ENCODE measurements at regions not wholly inside any gene's neighbourhood (a gene's known extent, or its start where the extent isn't known, plus 50 kb on each side); places are given as distances from the start of the nearest gene placed in this dataset.

DNA sequence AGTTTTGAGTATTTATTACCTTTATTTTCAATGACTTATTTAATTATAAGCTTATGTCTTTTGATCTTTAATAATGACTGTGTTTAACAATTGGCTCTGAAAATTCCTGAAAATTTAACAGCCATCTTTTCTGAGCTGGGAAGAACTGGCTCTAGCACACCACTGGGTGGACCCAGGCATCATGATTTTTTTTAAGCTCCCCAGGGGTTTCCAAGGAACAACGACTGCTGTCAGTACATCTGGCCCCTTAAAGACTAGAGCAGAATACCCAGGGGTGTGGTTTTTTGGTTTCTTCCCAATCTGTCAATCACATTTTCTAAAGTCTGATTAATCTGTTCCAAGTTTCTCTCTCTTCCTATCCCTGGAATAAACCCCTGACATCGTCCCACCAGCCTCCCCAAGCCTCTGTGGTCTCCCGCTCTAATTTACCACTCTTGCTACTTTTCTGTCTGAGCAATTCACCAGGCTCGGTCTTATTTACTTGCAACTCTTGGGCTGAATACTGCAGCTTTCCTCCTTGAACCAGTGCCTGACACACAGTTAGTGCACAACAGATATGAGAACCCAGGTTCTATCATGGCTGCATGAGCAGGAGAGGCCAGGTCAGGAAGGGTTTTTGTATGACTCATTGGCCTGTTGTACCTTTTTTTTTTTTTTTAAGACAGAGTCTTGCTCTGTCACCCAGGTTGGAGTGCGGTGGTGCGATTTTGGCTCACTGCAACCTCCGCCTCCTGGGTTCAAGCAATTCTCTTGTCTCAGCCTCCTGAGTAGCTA is 321.9 kb downstream of the ZSWIM6 start:
- peak; percentile 17 for DNase-seq

DNA sequence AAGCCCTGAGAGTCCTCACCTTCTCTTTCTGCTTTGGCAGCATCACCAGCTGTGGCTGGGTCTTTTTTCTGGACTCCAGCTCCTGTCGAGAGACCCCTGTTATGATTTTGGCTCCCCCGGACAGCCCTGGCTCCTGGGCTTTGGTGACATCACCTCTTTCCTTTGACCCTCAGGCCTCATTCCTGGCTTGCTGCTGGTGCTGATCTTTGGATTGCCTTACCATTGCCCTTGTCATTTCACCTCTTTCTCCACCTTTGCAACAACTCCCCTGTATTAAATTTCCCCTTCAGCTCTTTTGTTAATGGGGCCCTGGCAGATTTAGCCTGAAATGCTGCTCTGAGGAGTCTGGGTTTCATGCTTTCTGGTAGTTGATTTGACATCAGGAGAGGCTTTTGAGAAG is 322.8 kb downstream of the ZSWIM6 start:
- DNase-seq, result no peak

DNA sequence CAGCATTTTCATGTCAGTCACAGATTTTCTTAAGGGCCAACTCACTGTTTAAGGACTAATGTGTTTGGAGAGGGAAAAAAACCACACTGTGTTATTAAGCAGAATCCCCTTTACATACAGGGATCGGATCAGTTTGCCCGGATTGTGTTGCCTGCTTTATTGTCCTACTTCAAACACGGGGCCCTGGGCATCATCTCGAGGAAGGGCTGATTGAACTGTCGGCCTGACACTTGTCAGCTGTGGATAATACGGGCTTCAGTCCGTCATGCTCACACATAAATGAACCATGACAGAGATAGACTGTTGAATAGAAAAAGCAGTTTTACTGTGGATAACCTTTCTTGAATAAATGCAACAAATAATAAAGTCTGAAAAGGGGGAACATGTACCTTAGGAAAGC is 325.0 kb downstream of the ZSWIM6 start:
- no peak for DNase-seq

DNA sequence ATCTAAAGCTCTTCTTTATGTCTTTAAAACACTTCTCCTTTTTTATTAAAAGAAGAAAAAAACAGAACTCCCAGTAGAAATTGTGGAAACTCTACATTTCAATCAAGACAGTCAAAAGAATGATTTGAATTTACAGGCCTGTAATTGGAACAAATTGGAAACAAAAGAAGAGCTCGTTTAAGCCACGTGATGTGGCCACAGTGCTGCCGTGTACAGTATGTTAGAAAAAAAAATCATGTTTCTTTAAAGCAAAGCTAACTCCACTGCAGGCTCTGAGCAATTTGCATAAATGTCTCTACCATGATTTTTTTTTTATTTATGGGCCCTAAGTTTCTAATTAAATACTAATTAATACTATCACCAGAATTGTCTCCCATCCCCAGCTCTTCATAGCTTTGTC is 325.6 kb downstream of the ZSWIM6 start:
- no peak for DNase-seq

DNA sequence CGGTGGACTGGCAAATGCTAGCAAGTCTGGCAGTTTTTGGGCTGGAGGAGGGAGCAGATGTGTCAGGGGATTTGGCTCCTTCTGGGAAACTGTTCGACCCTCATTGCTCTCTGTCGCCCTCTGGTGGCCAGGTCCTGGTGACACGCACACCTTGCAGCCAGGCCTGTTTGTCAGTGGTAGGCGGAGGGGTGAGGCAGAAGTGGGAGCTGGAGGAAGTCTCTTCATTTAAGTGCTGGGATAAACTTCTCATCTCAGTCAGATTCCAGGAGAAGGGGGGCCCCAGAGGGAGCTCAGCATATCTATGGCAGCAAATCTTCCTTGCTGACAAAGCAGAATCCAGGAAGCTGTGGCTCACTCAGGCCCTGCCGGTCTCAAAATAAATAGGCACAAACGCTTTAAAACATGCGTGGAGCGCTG is 326.5 kb downstream of the ZSWIM6 start:
- DNase-seq, result peak; percentile 99

DNA sequence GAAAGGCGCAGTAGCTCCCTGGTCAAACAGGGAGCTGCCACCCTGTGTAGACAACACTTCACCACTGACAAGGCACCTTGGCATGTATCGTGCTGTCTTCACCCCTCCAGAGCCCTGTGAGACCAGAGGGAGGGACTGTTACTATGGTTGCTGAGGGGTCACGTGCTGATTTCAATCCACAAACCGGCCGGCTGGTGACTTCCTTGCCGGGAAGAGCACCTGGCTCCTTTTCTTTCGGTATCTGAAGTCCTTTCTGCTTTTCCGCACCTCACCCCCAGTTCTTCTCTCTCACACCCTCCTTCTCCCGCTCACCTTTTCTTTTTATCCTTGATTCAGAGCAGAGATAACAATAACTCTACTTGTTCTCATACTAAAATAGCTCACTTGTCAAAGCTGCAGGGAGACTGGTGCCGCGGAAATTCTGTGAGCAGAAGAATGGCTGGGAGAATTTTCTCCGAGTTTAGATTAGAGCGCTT is 327.2 kb downstream of the ZSWIM6 start:
- DNase-seq, result no peak

DNA sequence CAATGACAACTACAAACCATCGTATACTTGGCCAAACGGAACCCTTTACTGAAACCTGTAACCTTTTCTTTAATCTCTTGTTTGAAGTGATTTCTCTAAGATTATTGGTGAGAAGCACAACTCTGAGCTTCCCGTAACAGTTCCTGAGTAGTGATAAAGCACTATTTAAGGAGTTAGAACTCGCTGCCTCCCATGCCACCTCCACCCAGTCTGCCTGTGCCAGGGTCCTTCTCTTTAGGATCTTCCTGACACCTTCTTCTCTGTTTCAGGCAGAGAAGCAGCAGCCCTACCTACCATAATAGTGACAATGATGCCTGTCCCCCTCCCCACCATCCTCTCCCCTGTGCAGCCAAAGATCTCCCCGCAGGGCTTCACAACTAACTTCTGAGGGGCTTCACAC is 330.6 kb downstream of the ZSWIM6 start:
- DNase-seq, result no peak

DNA sequence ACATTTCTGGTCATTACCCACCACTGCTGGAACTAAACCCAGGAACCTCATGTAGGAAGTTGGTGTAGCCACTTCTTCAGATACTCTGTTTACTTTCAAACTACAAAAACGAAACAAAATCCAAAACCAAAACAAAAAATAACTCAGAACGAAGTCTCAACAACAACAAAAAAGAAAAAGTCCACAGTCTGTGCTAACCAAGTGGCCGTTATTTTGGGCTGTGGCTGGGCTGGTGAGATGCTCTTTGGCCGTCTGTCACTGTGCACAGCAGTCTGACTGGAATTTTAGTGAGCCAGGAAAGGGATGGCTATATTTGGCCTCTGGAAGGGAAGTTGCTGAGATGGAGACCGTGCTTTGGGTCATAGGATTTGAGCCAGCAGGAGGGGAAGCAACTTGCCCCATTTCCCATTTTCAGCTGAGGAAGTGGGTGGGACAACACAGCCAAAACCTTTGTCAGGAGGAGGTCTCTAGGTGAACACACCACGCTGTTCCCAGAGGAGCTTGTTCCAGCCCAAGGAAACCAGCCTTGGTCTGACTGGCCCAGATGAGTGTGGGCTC is 334.1 kb downstream of the ZSWIM6 start:
- DNase-seq, result no peak

DNA sequence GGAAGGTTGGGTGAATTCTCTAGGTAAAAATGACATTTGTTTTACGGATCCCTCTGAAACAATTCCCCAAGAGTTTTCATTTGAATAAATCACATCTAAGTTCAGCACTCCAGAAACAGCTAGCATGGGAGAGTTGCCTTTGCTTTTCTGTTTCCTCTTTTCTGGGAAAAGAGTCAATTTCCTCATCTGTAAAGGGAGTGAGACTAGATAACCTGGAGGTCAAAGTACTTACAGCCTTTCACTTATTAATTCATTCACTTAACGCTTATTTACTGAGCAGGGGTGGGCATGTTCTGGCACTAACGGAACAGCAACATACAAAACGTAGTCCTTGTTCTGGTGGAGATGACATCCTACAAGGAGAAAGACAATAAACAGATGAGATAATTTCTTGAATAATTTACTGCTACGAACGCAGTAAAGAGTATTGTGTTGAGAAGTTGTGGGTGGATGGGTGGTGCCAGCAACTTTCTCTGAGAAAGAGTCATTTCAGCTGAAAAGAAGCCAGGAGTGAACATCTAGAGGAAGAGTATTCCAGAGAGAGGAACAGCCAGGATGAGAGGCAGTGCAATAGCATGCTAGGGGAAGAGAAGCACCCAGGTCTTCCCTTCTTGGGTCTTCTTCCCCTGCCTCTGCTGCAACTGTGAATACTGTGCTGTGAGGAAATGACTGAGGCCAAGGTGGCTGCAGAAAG is 335.6 kb downstream of the ZSWIM6 start:
- DNase-seq, result no peak

DNA sequence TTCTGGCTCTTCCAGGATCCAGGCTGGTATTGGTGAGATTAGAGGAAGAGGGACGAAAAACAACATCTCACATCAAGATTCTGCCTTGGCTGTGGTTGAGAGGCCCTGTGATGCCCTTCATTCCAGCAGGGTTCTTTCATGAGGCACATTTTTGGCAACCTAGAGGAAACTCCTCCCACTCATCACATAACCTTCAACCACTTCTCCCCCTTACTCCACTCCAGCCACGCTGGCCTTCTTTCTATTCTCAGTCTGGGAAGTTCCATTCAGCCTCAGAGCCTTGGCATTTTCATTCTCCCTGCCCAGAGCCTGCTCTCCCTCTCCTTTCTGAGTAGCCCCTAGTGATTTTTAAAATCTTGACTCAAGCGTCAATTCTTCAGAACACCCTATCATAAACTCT is 337.5 kb downstream of the ZSWIM6 start:
- no peak for DNase-seq

DNA sequence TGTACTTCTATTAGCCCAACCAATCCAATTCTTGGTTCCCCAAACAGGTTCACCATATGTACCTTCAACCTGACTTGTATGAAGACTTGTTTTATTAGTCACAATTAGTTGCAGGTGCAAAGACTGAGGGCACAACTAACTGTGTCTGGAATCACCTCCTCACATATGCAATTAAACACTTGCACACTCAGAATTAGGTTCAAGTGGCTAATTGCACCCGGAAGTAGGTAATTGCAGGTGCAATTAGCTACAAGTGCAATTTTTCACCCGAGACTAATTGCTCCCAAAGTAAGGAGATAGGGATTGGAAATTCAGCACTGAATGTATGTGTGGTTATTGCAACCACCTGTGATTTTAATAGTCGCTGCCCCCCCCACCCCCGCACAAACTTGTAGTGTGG is 338.9 kb downstream of the ZSWIM6 start:
- DNase-seq, result no peak

DNA sequence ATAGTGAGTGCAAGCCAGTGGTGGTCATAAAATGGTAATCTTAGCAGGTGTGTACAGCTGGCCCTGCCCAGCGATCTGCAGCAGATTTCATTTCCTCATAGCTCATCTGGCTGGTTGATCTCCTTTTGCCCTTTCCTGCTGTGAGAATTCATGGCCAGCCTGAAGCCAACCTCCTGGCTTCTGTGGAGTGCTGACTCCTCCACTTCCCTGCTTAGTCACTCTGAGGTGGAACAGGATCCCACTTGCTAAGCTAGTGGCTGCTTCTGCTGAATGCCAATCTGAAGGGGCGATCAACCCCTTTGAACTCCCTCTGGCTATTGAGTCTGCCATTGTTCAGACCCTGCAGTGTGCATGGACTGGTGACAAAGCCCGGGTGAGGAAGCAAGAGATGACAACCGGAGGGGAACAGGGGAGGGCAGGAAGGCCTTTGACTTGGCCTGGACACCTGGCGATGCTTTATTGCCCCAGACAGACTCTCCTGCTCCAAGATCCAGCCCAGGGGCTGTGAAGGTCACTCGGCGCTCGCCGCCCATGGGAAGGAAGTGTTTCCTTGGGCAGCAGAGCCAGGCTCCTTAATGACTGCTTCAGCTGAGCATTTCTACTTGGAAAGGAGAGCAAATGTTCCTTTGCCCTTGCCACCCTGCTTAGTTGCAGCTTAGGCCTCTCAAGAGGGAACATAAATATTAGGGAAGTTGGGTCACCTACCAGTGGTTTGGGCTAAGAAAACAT is 341.1 kb downstream of the ZSWIM6 start:
- no peak for DNase-seq

DNA sequence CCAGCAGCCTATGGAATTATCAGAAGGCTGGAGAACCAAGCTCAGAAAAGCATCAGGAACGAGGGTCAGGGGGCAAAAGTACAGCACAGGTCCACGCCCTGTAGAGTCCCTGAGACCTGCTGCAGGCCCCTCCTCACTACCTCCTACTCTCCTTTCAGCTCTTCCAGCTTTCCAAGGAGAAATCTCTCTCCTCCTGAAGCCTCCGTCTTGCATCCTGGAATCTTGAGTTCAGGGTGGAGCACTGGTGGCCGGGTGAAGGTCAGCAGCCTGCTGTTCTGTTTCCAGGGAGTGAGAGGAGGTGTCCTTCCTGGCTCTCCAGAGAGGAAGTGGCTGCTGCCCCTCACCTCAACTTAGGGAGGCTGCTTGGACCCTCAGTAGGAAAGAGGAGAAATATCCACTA is 342.3 kb downstream of the ZSWIM6 start:
- DNase-seq, result no peak

DNA sequence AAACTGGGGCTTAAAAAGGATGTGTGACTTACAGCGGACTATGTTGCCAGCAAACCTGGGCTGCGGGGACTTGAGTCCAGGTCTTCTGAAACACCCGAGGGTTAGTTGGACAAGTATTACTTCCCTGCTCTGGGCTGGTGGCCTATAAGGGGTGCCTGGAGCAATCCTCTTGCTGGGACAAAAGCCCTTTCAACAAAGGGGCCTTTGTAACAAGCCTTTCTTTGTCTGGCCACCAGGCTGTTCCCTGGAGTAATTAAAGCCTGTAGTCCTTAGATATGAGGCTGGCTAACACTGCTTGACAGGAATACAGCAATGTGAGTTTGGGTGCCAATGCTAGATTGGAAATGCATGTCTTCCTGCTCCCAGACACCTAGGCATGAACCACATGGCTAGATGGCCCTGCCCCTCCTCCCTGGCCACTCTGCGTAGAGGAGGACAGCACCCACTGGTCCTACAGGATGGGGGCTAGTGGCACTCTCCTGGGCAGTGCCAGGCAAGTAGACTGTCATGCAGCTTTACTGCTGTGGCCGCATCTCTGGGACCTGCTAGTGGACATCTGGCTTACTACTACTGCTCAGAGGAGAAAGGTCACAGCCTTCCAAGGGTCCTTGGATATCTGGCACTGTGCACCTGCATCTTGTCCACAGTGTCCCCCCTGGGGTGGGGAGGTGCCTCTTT is 343.1 kb downstream of the ZSWIM6 start:
- DNase-seq, result no peak

DNA sequence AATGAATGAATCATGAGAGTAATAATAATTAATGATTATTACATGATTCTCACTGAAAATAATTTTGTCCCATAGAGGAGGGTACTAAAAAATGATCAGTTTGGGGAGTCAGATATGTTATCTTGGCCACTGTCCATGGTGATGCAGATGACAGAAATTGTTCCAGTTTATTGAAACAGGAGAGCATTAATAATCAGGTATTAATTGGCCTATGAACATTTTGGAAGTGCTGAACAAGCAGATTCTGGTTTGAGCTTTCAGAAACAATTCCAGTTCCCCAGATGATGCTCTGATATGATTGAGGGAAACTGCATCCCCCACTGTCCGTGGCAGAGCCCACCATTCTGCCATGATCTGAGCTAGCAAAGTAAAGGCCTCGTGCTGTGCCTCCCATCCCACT is 345.2 kb downstream of the ZSWIM6 start:
- DNase-seq, result no peak

DNA sequence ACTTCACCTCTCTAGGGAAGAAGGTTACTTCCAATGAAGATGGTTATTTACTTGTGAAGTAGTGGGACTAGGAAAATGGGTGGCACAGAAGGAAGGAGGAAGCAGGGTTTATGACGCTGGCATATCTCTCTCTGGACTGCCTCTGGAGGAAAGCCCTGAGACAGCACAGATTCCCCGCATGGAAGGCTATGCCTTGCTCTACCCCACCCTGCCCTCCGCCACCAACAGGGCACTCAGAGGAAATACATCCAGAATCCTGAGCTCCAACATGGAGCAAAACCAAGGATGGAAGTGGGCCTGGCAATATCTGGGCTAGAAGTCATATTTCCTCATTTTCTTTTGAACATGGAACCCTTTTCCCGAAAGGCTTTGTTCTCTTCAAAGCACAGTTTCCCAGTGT is 346.9 kb downstream of the ZSWIM6 start:
- DNase-seq, result no peak

DNA sequence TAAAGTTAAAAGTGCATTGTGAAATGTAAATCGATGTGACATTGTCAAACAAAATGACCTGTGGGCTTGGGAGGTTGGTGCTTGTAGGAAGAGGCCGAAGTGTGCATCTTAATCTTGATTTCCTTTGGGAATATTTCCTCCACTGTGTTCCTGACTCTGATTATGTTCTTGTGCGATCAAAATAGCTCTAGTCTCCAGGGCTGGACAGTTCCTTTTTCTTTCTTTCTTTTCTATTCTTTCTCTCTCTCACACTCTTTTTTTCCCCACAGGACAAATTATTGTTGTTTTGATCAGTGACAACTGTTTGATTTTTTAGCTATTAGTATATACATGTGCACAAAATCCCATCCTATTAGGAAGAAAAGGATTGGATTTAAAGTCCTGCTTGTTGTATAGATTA is 347.5 kb downstream of the ZSWIM6 start:
- no peak for DNase-seq

DNA sequence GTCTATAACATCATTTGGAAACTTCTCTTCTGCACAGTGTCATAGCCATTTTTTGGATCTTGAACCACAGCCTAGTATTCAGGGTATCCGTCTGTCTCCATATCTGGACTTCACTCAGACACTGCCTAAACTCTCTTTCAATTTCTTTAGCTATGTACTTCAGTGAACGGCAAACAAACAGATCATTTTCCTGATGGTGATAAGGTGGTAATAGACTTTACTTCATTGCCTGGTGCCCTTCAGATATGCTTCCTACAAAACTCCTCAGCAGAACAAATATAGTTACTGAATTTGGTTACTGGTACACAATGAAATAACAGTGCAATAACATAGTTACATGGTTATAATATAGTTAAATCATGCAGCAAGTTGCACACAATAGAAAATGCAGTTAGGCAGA is 348.2 kb downstream of the ZSWIM6 start:
- no peak for DNase-seq

DNA sequence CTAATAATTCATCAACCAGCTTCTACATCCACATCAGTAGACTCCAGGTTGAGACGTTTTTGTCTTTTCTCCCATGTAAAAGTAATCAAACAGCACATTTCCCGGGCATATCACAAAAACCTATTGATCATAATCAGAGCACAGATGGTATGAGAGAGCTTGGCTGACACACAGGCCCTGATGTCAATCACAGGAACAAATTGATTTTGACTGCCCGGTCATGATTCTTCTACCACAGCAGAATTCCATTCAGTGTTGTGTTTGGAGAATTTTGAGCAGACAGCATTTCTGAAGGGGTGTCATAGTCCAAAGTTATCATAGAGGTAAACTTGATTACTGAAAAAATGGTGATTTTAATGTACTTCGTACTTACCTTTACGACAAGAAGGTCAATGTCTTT is 351.1 kb downstream of the ZSWIM6 start:
- DNase-seq, result no peak

DNA sequence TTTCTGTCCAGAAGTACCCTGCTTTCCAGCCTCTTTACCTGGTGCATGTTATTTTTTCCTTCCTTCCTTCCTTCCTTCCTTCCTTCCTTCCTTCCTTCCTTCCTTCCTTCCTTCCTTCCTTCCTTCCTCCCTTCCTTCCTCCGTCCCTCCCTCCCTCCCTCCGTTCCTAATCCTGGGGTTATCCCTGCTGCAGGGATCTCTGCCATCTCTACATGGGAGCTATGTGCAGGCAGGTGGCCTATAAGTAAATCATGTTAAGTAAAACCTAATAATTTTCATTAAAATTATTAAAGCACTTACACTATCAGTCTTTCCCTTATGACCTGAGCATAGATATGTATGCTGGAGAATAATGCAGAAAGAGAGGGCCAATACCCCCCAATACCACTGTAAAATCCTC is 351.9 kb downstream of the ZSWIM6 start:
- no peak for DNase-seq

DNA sequence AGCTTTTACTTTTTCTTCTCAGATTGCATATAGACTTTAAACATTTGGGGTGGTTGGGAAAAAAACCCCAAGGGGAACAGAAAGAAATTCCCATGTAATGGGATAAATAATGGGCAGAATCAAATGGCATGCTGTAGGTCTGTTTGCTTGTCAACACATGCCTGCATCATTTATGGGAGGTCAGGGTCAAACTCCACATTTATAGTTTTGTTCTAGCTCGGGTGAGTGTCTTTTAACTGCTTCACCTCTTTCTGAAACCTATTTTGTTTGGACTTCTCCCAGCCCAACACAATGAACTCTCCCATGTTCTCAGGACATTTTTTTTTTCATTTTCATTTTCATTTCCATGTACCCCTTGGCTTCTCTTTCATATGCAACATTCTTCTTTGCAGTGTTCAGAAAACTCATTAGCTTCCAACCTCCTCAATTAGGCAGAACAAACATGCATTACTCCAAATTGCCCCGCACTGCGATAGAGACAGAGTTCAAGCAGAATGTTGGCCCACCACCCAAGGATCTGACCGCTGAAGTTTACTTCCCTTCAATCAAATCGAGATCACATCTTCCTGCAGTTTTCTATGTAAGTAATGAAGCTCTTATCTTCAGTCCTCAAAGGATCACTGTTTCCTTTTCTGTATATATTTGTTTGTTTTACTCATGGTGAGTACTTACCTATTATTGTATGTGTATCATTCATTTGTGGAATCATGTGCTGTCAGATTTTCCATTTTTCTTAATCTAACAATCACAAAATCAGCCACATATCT is 354.6 kb downstream of the ZSWIM6 start:
- no peak for DNase-seq

DNA sequence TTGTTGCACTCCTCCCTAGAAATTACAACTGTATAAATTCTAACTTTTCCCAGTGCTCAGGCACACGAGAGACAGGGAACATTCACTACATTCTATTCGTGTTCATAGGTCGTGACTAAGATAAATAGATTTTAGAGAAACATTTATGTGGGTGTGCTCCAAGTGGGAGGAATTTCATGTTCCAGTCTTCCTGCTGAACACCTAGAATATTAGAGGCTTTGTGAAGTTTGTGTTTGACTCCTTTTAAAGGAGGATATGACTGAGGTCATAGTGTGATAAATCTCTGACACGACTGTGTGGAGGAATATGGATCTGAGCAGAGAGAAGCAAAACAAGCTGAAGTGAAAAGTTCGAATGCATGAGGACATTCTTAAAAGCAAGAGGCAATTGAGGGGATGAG is 355.3 kb downstream of the ZSWIM6 start:
- DNase-seq, result no peak

Data from activated CD8-positive, alpha-beta memory T cell treated with anti-CD3 and anti-CD28 coated beads, Interleukin-2, amount 50 U/mL, for 48 hours (primary cell).